ENCODE measurements at regions not wholly inside any gene's neighbourhood (a gene's known extent, or its start where the extent isn't known, plus 50 kb on each side); places are given as distances from the start of the nearest gene placed in this dataset.
A peak's percentile ranks its signal among the peaks of the same experiment; 100 is the strongest.
"Not testable (repeated sequence)": the region's sequence is repeated elsewhere in the genome, so short reads cannot be mapped to it uniquely, and the experiment has no call there.

- DNase-seq, result no peak
Measured at GRCh38 chr6:26267083-26267589, 97.9 kb upstream of the BTN3A2 start.

GRCh38 chr6:26268659-26269402, 96.2 kb upstream of the BTN3A2 start:
- DNase-seq, result no peak

GRCh38 chr6:26269531-26270485, 95.2 kb upstream of the BTN3A2 start:
- no peak for DNase-seq

- DNase-seq, result no peak
Measured at GRCh38 chr6:26270486-26270861, 94.5 kb upstream of the BTN3A2 start.

GRCh38 chr6:26270903-26271667, 93.9 kb upstream of the BTN3A2 start:
- peak; percentile 62 for DNase-seq

- DNase-seq, result no peak
Measured at GRCh38 chr6:26271668-26272024, 93.4 kb upstream of the BTN3A2 start.

GRCh38 chr6:26272171-26272637, 92.8 kb upstream of the BTN3A2 start:
- peak; percentile 33 for DNase-seq

GRCh38 chr6:26273673-26274588, 91.1 kb upstream of the BTN3A2 start:
- DNase-seq, result no peak

GRCh38 chr6:26275663-26276062, 89.3 kb upstream of the BTN3A2 start:
- no peak for DNase-seq

- DNase-seq, result no peak
Measured at GRCh38 chr6:26276841-26277648, 88.0 kb upstream of the BTN3A2 start.

GRCh38 chr6:26278536-26278935, 86.5 kb upstream of the BTN3A2 start:
- no peak for DNase-seq

GRCh38 chr6:26279371-26279770, 85.6 kb upstream of the BTN3A2 start:
- DNase-seq, result not testable (repeated sequence)

GRCh38 chr6:26280407-26280806, 84.6 kb upstream of the BTN3A2 start:
- DNase-seq, result no peak

- peak; percentile 51 for DNase-seq
Measured at GRCh38 chr6:26284537-26285142, 80.4 kb upstream of the BTN3A2 start.

- peak; percentile 90 for DNase-seq
Measured at GRCh38 chr6:26285143-26286134, 79.6 kb upstream of the BTN3A2 start.

GRCh38 chr6:26286168-26286877, 78.7 kb upstream of the BTN3A2 start:
- peak; percentile 61 for DNase-seq

GRCh38 chr6:26288155-26288554, 76.8 kb upstream of the BTN3A2 start:
- no peak for DNase-seq

- DNase-seq, result no peak
Measured at GRCh38 chr6:26290941-26291340, 74.1 kb upstream of the BTN3A2 start.

- no peak for DNase-seq
Measured at GRCh38 chr6:26292709-26293108, 72.3 kb upstream of the BTN3A2 start.

Measured in stimulated activated CD4-positive, alpha-beta T cell treated with anti-CD3 and anti-CD28 coated beads, Interleukin-4, amount 100 ng/mL, for 1 hour (primary cell).